Subcutaneous abdominal adipose tissue (tissue), 5 donors: ENCODE measurements at regions not wholly inside any gene's neighbourhood (a gene's known extent, or its start where the extent isn't known, plus 50 kb on each side); places are given as distances from the start of the nearest gene placed in this dataset.
A peak's percentile ranks its signal among the peaks of the same experiment; 100 is the strongest.

Experiments
- H3K27ac ChIP-seq: one replicate; pipeline ENCODE4 v1.7.0; 2013; ENCODE audit warnings: low read depth, mild to moderate bottlenecking, inconsistent platforms, low read length, moderate library complexity
- H3K27me3 ChIP-seq, 5 donors: one replicate each; pipeline ENCODE4 v1.7.0; 2013; ENCODE audit warnings: low read length in 5 of 5, inconsistent platforms in 1 of 5; ENCODE audit not compliant: control insufficient read depth in 5 of 5, insufficient read depth in 4 of 5
- H3K36me3 ChIP-seq, 5 donors: one replicate each; pipeline ENCODE4 v1.7.0; 2013; ENCODE audit warnings: low read length in 5 of 5; ENCODE audit not compliant: control insufficient read depth in 5 of 5, insufficient read depth in 5 of 5
- H3K4me1 ChIP-seq, 5 donors: one replicate each; pipeline ENCODE4 v1.7.0; 2013; ENCODE audit warnings: low read length in 5 of 5, mild to moderate bottlenecking in 3 of 5, moderate library complexity in 1 of 5; ENCODE audit not compliant: control insufficient read depth in 5 of 5, insufficient read depth in 5 of 5
- H3K4me3 ChIP-seq, 5 donors: one replicate each; pipeline ENCODE4 v1.7.0; 2013; ENCODE audit warnings: low read length in 5 of 5, low read depth in 1 of 5
- H3K9ac ChIP-seq, 5 donors: one replicate each; pipeline ENCODE4 v1.7.0; 2013; ENCODE audit warnings: low read length in 5 of 5, mild to moderate bottlenecking in 4 of 5, moderate library complexity in 3 of 5
- H3K9me3 ChIP-seq, 5 donors: one replicate each; pipeline ENCODE4 v1.7.0; 2013; ENCODE audit warnings: low read length in 5 of 5; ENCODE audit not compliant: control insufficient read depth in 5 of 5
- donor health status: healthy.
- donor health status: healthy.
- donor health status: healthy.
- donor health status: healthy.
- donor health status: healthy.

DNA sequence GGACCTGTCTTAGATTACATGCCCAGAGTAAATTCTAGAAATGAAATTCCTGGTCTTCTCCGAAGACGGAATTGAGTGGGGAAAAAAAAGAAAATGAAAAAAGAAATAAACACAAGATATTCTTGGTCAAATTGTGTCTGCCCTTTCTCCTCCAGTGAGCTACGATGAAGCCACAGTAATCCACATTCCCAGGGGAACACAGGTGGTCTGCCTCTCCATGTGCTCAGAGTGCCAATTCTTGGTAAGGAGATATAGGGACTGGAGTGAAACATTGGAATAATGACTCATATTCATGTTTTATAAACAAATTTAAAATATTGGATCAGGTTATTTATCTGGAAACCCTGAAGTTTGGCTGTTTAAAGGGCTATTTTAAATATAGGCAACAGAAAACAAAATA is 54.2 kb upstream of the MGST2 start:
- no peak overlapping the region for H3K27ac ChIP-seq
- no peak overlapping the region for H3K9ac ChIP-seq
- H3K4me3 ChIP-seq, result no peak overlapping the region
- H3K9me3 ChIP-seq, result no peaks in the 10 kb centered on the region
- H3K27me3 ChIP-seq, result no peaks in the 10 kb centered on the region
- H3K4me1 ChIP-seq, result peaks cover 0 to 15% (median 10%) of the 10 kb centered on the region in 5 donors
- no peaks in the 10 kb centered on the region for H3K36me3 ChIP-seq

DNA sequence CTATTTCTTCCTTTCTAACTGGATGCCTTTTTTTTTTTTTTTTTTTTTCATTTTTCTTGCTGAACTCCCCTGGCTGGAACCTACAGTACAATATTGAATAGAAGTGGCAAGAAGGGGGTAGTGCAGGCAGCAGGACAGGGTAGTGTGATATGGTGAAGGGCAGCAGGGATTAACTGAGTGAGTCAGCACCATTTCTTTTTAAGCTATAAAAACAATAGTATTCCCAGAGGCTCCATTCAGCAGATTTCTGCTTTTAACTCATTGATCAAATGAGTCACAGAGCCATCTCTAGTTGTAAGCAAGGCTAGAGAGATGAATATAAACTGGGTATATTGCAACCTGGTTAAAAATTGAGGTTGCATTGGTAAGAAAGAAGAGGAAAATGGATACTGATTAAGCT is 53.6 kb upstream of the SETD7 start:
- Histone ChIP-seq H3K9ac (no peak overlapping the region), H3K9me3 (no peaks in the 10 kb centered on the region), H3K36me3 (no peaks in the 10 kb centered on the region), H3K27ac (no peak overlapping the region), H3K27me3 (no peaks in the 10 kb centered on the region), H3K4me1 (peaks cover 0 to 19% (median 12%) of the 10 kb centered on the region in 5 donors), H3K4me3 (no peak overlapping the region)

DNA sequence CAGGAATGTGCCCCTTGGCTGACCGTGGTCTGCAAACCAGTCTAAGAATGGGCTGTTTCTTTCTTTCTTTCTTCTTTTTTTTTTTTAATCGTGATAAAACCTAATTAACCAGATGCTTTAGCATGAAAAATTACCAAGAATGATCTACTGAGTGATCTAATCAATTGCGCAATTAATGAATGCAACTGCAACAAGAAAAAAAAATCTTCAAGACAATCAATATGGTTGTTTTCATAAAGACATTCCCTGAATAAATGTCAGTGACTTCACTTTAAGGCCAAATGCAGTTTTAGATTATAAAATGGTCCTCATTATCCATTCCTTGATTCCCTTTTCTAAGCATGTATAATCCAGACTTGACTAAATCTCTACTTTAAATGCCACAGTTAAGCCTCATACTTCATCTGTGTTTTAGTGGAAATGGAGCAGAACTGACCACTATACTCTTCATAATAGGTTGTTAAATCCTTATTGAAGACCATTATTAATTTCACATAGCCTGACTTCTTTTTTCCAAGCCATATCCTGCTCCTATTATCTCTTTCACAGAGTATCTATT is 51.6 kb upstream of the SETD7 start:
- Histone ChIP-seq H3K9ac (no peak overlapping the region), H3K4me3 (peak overlapping the region in 2 of 5 donors; percentile 24 to 65), H3K27ac (no peak overlapping the region), H3K36me3 (no peaks in the 10 kb centered on the region), H3K4me1 (peaks cover 0 to 19% (median 12%) of the 10 kb centered on the region in 5 donors), H3K27me3 (no peaks in the 10 kb centered on the region), H3K9me3 (no peaks in the 10 kb centered on the region)

DNA sequence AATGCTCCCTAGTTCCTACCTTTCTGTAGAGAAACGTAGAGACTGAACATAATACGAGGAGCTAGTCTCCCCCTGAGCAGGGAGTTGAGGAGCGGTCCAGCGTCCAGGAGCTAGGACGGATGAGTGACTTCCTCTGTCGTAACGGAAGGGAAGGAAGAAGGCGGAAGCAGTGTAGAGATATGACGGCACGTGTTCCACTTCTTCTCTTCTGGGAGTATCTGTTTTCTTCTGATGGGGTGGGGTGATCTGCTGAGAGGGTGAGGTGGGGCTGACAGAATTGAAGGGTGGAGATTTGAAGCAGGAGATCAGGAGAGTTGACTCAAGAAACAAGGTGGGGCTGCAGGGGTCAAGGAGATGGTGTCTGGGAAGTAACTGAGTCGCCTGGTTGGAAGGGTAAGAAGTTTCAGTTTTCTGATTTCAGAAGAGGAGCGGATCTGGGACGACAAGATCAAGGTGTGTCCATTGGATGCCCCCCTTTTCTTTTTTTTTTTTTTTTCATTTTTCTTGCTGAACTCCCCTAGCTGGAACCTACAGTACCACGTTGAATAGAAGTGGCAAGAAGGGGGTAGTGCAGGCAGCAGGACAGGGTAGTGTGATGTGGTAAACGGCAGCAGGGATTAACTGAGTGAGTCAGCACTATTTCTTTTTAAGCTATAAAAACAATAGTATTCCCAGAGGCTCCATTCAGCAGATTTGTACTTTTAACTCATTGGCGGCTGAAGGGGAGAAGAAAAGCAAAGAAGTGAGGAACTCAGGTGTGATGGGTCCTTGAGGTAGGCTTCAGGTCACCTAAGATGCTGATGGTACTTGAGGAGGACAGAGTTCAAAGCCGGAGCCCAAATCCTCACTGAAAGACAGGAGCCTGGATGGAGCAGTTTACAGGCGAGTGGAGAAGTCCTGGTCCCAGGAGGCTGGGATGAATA is 50.8 kb upstream of the SETD7 start:
- H3K4me3 ChIP-seq, result peak overlapping the region; percentile 43 to 79 (median 65)

DNA sequence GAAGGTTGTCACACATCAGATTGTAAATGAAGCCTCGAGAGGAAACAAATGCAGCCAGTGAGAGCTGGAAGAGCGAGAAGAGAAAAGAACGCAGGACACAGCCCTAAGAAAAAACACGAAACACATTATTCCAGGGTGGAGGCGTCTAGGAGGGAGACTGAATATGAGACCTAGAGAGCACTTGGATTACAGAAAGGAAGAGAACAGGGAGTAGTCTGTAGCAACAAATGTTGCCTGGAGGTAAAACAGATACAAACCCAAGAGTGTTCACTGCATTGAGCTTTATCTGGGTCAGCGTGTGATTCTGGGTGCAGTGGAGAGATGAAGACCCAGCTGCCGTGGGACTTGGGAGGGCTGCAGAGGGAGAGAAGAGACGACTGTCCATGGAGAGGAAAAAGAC is 50.1 kb upstream of the SETD7 start:
- Histone ChIP-seq H3K9ac (peak overlapping the region in 1 of 5 donors; percentile 29), H3K4me1 (peaks cover 0 to 19% (median 12%) of the 10 kb centered on the region in 5 donors), H3K36me3 (no peaks in the 10 kb centered on the region), H3K4me3 (peak overlapping the region; percentile 43 to 79 (median 65)), H3K27me3 (no peaks in the 10 kb centered on the region), H3K27ac (peak overlapping the region; percentile 28), H3K9me3 (no peaks in the 10 kb centered on the region)

More for the DNA sequence above, 50.8 kb upstream of the SETD7 start:
- no peaks in the 10 kb centered on the region for H3K36me3 ChIP-seq
- peak overlapping the region; percentile 28 for H3K27ac ChIP-seq
- no peaks in the 10 kb centered on the region for H3K9me3 ChIP-seq
- peaks cover 0 to 19% (median 12%) of the 10 kb centered on the region in 5 donors for H3K4me1 ChIP-seq
- H3K27me3 ChIP-seq, result no peaks in the 10 kb centered on the region
- H3K9ac ChIP-seq, result peak overlapping the region in 2 of 5 donors; percentile 2 to 29
